ENCODE measurements at regions not wholly inside any gene's neighbourhood (a gene's known extent, or its start where the extent isn't known, plus 50 kb on each side); places are given as distances from the start of the nearest gene placed in this dataset.

GRCh38 chr3:102156426-102156825 is 278.4 kb upstream of the ZPLD1 start:
- no peak overlapping the region for H3K4me2 ChIP-seq (replicated peaks; ENCODE audit: extremely low read depth, low read length, poor library complexity, severe bottlenecking)

GRCh38 chr3:102158080-102158740 is 276.6 kb upstream of the ZPLD1 start:
- no peak overlapping the region for H3K4me3 Mint-ChIP-seq
- no peak overlapping the region for H3K27ac Mint-ChIP-seq

More at GRCh38 chr3:102156426-102156825, 278.4 kb upstream of the ZPLD1 start:
- peaks cover 0 to 4% (median 2%) of the 10 kb centered on the region in 3 donors for H3K27me3 Mint-ChIP-seq (ENCODE audit: low read depth in 3 of 3)
- peaks cover 12 to 16% (median 13%) of the 10 kb centered on the region in 7 donors for H3K9me3 Mint-ChIP-seq
- no peaks in the 10 kb centered on the region for H3K4me1 ChIP-seq (ENCODE audit: control insufficient read depth in 1 of 2, insufficient read depth in 2 of 2, low read length in 2 of 2)
- peaks cover 0 to 4% of the 10 kb centered on the region in 2 donors for H3K36me3 ChIP-seq (replicated peaks in 1 of 2; ENCODE audit: control insufficient read depth in 1 of 2, insufficient read depth in 2 of 2, low read length in 2 of 2)
- TF ChIP-seq CTCF (IDR thresholded peaks at IDR 0.05), result no peak
- no peak overlapping the region for H3K27ac ChIP-seq (ENCODE audit: low read depth in 1 of 2, low read length in 2 of 2)
- H3K36me3 Mint-ChIP-seq, result peaks cover under 1 to 1% of the 10 kb centered on the region in 2 donors
- DNase-seq, result no peak
- H3K4me3 Mint-ChIP-seq, result no peak overlapping the region
- WGBS (ENCODE audit: insufficient coverage), result no CpG with 5 or more reads among the region's 2 CpGs
- no peaks in the 10 kb centered on the region for H4K20me1 ChIP-seq (ENCODE audit: insufficient read depth, low read length)
- no peaks in the 10 kb centered on the region for H3K79me2 ChIP-seq (ENCODE audit: insufficient read depth, low read length)
- no peak overlapping the region for H3K9ac ChIP-seq (ENCODE audit: insufficient read depth, low read length, poor library complexity, severe bottlenecking)
- H3K4me1 Mint-ChIP-seq, result no peaks in the 10 kb centered on the region
- peaks cover 9% of the 10 kb centered on the region in 2 donors for H3K9me3 ChIP-seq (replicated peaks in 1 of 2; ENCODE audit: control insufficient read depth in 1 of 2, insufficient read depth in 1 of 2, low read length in 2 of 2)
- no peak overlapping the region for H2AFZ ChIP-seq (ENCODE audit: insufficient read depth, low read depth, low read length, poor library complexity, severe bottlenecking)
- no peaks in the 10 kb centered on the region for H3K27me3 ChIP-seq (ENCODE audit: control insufficient read depth in 2 of 2, insufficient read depth in 2 of 2, low read length in 2 of 2)
- no peak overlapping the region for H3K4me3 ChIP-seq (replicated peaks in 1 of 3; ENCODE audit: low read depth in 2 of 3, low read length in 3 of 3)
- intact Hi-C loops (cut with micrococcal nuclease), result no loop called here
- no peak overlapping the region for H3K27ac Mint-ChIP-seq

More at GRCh38 chr3:102158080-102158740, 276.6 kb upstream of the ZPLD1 start:
- no peaks in the 10 kb centered on the region for H4K20me1 ChIP-seq (ENCODE audit: insufficient read depth, low read length)
- no peak overlapping the region for H3K4me3 ChIP-seq (replicated peaks in 1 of 3; ENCODE audit: low read depth in 2 of 3, low read length in 3 of 3)
- H3K9ac ChIP-seq (ENCODE audit: insufficient read depth, low read length, poor library complexity, severe bottlenecking), result no peak overlapping the region
- H3K4me1 ChIP-seq (ENCODE audit: control insufficient read depth in 1 of 2, insufficient read depth in 2 of 2, low read length in 2 of 2), result no peaks in the 10 kb centered on the region
- no peaks in the 10 kb centered on the region for H3K79me2 ChIP-seq (ENCODE audit: insufficient read depth, low read length)
- peaks cover 0 to 2% (median 0%) of the 10 kb centered on the region in 7 donors for H3K9me3 Mint-ChIP-seq
- H3K27me3 Mint-ChIP-seq (ENCODE audit: low read depth in 3 of 3), result peaks cover 0 to 4% (median 2%) of the 10 kb centered on the region in 3 donors
- H3K4me1 Mint-ChIP-seq, result no peaks in the 10 kb centered on the region
- intact Hi-C loops (cut with micrococcal nuclease), result no loop called here
- no peaks in the 10 kb centered on the region for H3K27me3 ChIP-seq (ENCODE audit: control insufficient read depth in 2 of 2, insufficient read depth in 2 of 2, low read length in 2 of 2)
- H3K36me3 ChIP-seq (replicated peaks in 1 of 2; ENCODE audit: control insufficient read depth in 1 of 2, insufficient read depth in 2 of 2, low read length in 2 of 2), result no peaks in the 10 kb centered on the region
- no peaks in the 10 kb centered on the region for H3K36me3 Mint-ChIP-seq
- no peak overlapping the region for H3K4me2 ChIP-seq (replicated peaks; ENCODE audit: extremely low read depth, low read length, poor library complexity, severe bottlenecking)
- no peaks in the 10 kb centered on the region for H3K9me3 ChIP-seq (replicated peaks in 1 of 2; ENCODE audit: control insufficient read depth in 1 of 2, insufficient read depth in 1 of 2, low read length in 2 of 2)
- H3K27ac ChIP-seq (ENCODE audit: low read depth in 1 of 2, low read length in 2 of 2), result no peak overlapping the region
- WGBS (ENCODE audit: insufficient coverage), result no CpG with 5 or more reads among the region's 3 CpGs
- no peak for DNase-seq
- no peak for TF ChIP-seq CTCF (IDR thresholded peaks at IDR 0.05)
- no peak overlapping the region for H2AFZ ChIP-seq (ENCODE audit: insufficient read depth, low read depth, low read length, poor library complexity, severe bottlenecking)
